ENCODE measurements at regions not wholly inside any gene's neighbourhood (a gene's known extent, or its start where the extent isn't known, plus 50 kb on each side); places are given as distances from the start of the nearest gene placed in this dataset.

DNA sequence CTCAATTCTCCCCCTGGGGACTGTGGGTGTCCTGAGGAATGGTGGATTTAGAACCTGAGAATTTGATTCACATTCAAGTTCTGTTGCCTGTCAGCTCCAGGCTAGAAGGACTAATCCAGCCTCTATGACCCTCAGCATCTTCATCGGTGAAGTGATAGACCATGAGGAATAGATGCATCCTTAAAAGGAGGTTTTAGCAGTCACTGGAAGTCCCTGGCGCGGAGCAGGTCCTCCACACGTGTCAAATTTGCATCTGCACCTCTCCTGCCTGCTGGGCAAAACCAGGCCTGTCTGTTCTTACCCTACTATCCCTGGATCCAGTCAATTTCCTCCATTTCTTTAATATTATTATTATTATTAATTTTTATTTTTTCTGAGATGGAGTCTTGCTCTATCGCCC, 808.4 kb downstream of the TBC1D22A start:
- Histone ChIP-seq H3K27me3 (ENCODE audit: control insufficient read depth in 1 of 2, insufficient read depth in 2 of 2, low read length in 2 of 2) (peaks cover 2 to 15% of the 10 kb centered on the region in 2 experiments; a peak in 3 of 5 replicates), H2AFZ (ENCODE audit: low read length) (no peak overlapping the region), H3K9me3 (ENCODE audit: low read length) (no peaks in the 10 kb centered on the region), H3K4me2 (ENCODE audit: low read depth, low read length) (no peak overlapping the region), H3K27ac (ENCODE audit: extremely low read length, insufficient read depth, low read length) (no peak overlapping the region), H3K4me1 (ENCODE audit: insufficient read depth, low read length) (no peaks in the 10 kb centered on the region), H4K20me1 (ENCODE audit: insufficient read depth, low read length) (no peaks in the 10 kb centered on the region), H3K4me3 (replicated peaks in 1 of 3; ENCODE audit: insufficient read depth in 1 of 3, low read depth in 2 of 3, low read length in 3 of 3) (no peak overlapping the region), H3K9ac (ENCODE audit: insufficient read depth, low read depth, low read length) (no peak overlapping the region), H3K79me2 (ENCODE audit: insufficient read depth, low read length) (no peaks in the 10 kb centered on the region), H3K36me3 (replicated peaks in 1 of 2; ENCODE audit: control insufficient read depth in 1 of 2, insufficient read depth in 2 of 2, low read length in 2 of 2) (no peaks in the 10 kb centered on the region)
- TF ChIP-seq, protein P1, sequence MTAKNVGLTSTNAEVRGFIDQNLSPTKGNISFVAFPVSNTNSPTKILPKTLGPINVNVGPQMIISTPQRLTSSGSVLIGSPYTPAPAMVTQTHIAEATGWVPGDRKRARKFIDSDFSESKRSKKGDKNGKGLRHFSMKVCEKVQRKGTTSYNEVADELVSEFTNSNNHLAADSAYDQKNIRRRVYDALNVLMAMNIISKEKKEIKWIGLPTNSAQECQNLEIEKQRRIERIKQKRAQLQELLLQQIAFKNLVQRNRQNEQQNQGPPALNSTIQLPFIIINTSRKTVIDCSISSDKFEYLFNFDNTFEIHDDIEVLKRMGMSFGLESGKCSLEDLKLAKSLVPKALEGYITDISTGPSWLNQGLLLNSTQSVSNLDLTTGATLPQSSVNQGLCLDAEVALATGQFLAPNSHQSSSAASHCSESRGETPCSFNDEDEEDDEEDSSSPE (CRISPR knock-in tag; IDR thresholded peaks at IDR 0.05): no peak
- no peak for TF ChIP-seq ZNF570 (CRISPR knock-in tag; IDR thresholded peaks at IDR 0.05; ENCODE audit: borderline replicate concordance)
- TF ChIP-seq NFKBIZ (CRISPR knock-in tag; IDR thresholded peaks at IDR 0.05): no peak
- no peak for TF ChIP-seq ZNF260 (CRISPR knock-in tag; IDR thresholded peaks at IDR 0.05; ENCODE audit: borderline replicate concordance, low read depth)
- TF ChIP-seq ZMYM3 (CRISPR knock-in tag; IDR thresholded peaks at IDR 0.05): no peak
- no peak for TF ChIP-seq ZNF879 (CRISPR knock-in tag; IDR thresholded peaks at IDR 0.05)
- TF ChIP-seq, protein P2, sequence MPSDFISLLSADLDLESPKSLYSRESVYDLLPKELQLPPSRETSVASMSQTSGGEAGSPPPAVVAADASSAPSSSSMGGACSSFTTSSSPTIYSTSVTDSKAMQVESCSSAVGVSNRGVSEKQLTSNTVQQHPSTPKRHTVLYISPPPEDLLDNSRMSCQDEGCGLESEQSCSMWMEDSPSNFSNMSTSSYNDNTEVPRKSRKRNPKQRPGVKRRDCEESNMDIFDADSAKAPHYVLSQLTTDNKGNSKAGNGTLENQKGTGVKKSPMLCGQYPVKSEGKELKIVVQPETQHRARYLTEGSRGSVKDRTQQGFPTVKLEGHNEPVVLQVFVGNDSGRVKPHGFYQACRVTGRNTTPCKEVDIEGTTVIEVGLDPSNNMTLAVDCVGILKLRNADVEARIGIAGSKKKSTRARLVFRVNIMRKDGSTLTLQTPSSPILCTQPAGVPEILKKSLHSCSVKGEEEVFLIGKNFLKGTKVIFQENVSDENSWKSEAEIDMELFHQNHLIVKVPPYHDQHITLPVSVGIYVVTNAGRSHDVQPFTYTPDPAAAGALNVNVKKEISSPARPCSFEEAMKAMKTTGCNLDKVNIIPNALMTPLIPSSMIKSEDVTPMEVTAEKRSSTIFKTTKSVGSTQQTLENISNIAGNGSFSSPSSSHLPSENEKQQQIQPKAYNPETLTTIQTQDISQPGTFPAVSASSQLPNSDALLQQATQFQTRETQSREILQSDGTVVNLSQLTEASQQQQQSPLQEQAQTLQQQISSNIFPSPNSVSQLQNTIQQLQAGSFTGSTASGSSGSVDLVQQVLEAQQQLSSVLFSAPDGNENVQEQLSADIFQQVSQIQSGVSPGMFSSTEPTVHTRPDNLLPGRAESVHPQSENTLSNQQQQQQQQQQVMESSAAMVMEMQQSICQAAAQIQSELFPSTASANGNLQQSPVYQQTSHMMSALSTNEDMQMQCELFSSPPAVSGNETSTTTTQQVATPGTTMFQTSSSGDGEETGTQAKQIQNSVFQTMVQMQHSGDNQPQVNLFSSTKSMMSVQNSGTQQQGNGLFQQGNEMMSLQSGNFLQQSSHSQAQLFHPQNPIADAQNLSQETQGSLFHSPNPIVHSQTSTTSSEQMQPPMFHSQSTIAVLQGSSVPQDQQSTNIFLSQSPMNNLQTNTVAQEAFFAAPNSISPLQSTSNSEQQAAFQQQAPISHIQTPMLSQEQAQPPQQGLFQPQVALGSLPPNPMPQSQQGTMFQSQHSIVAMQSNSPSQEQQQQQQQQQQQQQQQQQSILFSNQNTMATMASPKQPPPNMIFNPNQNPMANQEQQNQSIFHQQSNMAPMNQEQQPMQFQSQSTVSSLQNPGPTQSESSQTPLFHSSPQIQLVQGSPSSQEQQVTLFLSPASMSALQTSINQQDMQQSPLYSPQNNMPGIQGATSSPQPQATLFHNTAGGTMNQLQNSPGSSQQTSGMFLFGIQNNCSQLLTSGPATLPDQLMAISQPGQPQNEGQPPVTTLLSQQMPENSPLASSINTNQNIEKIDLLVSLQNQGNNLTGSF (CRISPR knock-in tag; IDR thresholded peaks at IDR 0.05): no peak
- CTCF ChIA-PET (ENCODE audit: low intra/inter-chr PET ratio, low total read pairs): no interaction called here
- no peak for DNase-seq (ENCODE audit: low spot score)
- POLR2A ChIA-PET: no interaction called here
- in situ Hi-C loops (cut with HindIII; ENCODE audit: extremely low pct_ligation_motif_present, low pct_unique_long_range_greater_than_20kb): no loop called here
- intact Hi-C loops (cut with micrococcal nuclease; ENCODE audit: unreplicated experiment): no loop called here
- FAIRE-seq: no peak
- no TSS peak for BruUV-seq (replicated peaks)
- WGBS (ENCODE audit: low lambda C conversion rate): 9% methylated on average over 5 of the region's 5 CpGs
- no peak for ATAC-seq

Data from HepG2 (cell line).